Ishikawa (cell line): ENCODE measurements at regions not wholly inside any gene's neighbourhood (a gene's known extent, or its start where the extent isn't known, plus 50 kb on each side); places are given as distances from the start of the nearest gene placed in this dataset.

Experiments used
- CEBPB ChIP-seq: IDR thresholded peaks from 2 replicates; pipeline ENCODE4 v1.6.1; 2012
- CREB1 ChIP-seq: IDR thresholded peaks from 2 replicates; pipeline ENCODE4 v1.6.1; 2012; ENCODE audit warnings: low read depth
- EGR1 ChIP-seq: IDR thresholded peaks from 2 replicates; pipeline ENCODE4 v1.6.1; 2012
- EP300 ChIP-seq: IDR thresholded peaks from 2 replicates; pipeline ENCODE4 v1.6.1; 2012; ENCODE audit warnings: borderline replicate concordance
- FOXM1 ChIP-seq: IDR thresholded peaks from 2 replicates; pipeline ENCODE4 v1.6.1; 2012; ENCODE audit warnings: low read depth, borderline replicate concordance
- MAX ChIP-seq: IDR thresholded peaks from 2 replicates; pipeline ENCODE4 v1.6.1; 2012
- NFIC ChIP-seq: IDR thresholded peaks from 2 replicates; pipeline ENCODE4 v1.6.1; 2012
- RAD21 ChIP-seq: IDR thresholded peaks from 2 replicates; pipeline ENCODE4 v1.6.1; 2012; ENCODE audit warnings: low read depth
- REST ChIP-seq: IDR thresholded peaks from 2 replicates; pipeline ENCODE4 v1.6.1; 2012; ENCODE audit warnings: low read depth, mild to moderate bottlenecking
- TAF1 ChIP-seq: IDR thresholded peaks from 2 replicates; pipeline ENCODE4 v1.6.1; 2012; ENCODE audit warnings: low read depth, mild to moderate bottlenecking
- TCF12 ChIP-seq: IDR thresholded peaks from 2 replicates; pipeline ENCODE4 v1.6.1; 2012; ENCODE audit warnings: low read depth
- TEAD4 ChIP-seq: IDR thresholded peaks from 2 replicates; pipeline ENCODE4 v1.6.1; 2012
- USF1 ChIP-seq: IDR thresholded peaks from 2 replicates; pipeline ENCODE4 v1.6.1; 2012
- YY1 ChIP-seq: IDR thresholded peaks from 2 replicates; pipeline ENCODE4 v1.6.1; 2012; ENCODE audit warnings: low read depth
- ZBTB7A ChIP-seq: IDR thresholded peaks from 2 replicates; pipeline ENCODE4 v1.6.1; 2012; ENCODE audit warnings: low read depth

- no peak for TF ChIP-seq TEAD4
- TF ChIP-seq REST, result no peak
- no peak for TF ChIP-seq EGR1
- no peak for TF ChIP-seq NFIC
- TF ChIP-seq CREB1, result no peak
- no peak for TF ChIP-seq MAX
- TF ChIP-seq ZBTB7A, result no peak
- TF ChIP-seq YY1, result no peak
These were observed 93.8 kb upstream of the SOX1 start for GRCh38 chr13:111973186-111973585.

GRCh38 chr13:111973605-111974340, 93.2 kb upstream of the SOX1 start:
- no peak for TF ChIP-seq TCF12
- TF ChIP-seq REST, result no peak
- no peak for TF ChIP-seq EGR1
- no peak for TF ChIP-seq CEBPB
- TF ChIP-seq TEAD4, result no peak
- no peak for TF ChIP-seq RAD21
- no peak for TF ChIP-seq CREB1
- no peak for TF ChIP-seq FOXM1
- TF ChIP-seq TAF1, result no peak
- no peak for TF ChIP-seq EP300
- no peak for TF ChIP-seq MAX
- TF ChIP-seq USF1, result no peak

- TF ChIP-seq USF1 (no peak), REST (no peak), TEAD4 (no peak), ZBTB7A (no peak)
These were observed 92.7 kb upstream of the SOX1 start for GRCh38 chr13:111974341-111974640.

GRCh38 chr13:111975539-111976473, 91.1 kb upstream of the SOX1 start:
- TF ChIP-seq CREB1 (no peak), RAD21 (no peak), FOXM1 (no peak), YY1 (no peak), TAF1 (no peak), MAX (no peak)
